Ascending aorta (tissue), 2 donors: ENCODE measurements at regions not wholly inside any gene's neighbourhood (a gene's known extent, or its start where the extent isn't known, plus 50 kb on each side); places are given as distances from the start of the nearest gene placed in this dataset.

ENCODE experiments used
- DNase-seq, 2 donors: peaks; one replicate each; pipeline ENCODE4 v3.0.0-alpha.2; 2019; ENCODE audit warnings: low spot score in 2 of 2
- H3K27ac ChIP-seq, 2 donors: fragments of 200-600 bp; sonication (generic); one replicate each; pipeline ENCODE4 v1.5.1; 2016 to 2017; ENCODE audit warnings: mild to moderate bottlenecking in 1 of 2
- H3K27me3 ChIP-seq: fragments of 200-600 bp; sonication (generic); one replicate; pipeline ENCODE4 v1.5.1; 2017
- H3K36me3 ChIP-seq, 2 donors: fragments of 200-600 bp; sonication (generic); one replicate each; pipeline ENCODE4 v1.5.1; 2016
- H3K4me1 ChIP-seq, 2 donors: fragments of 200-600 bp; sonication (generic); one replicate each; pipeline ENCODE4 v1.5.1; 2016 to 2017; ENCODE audit warnings: mild to moderate bottlenecking in 1 of 2
- H3K4me3 ChIP-seq, 2 donors: fragments of 200-600 bp; sonication (generic); one replicate each; pipeline ENCODE4 v1.5.1; 2016 to 2017; ENCODE audit warnings: mild to moderate bottlenecking in 1 of 2
- H3K9me3 ChIP-seq, 2 donors: fragments of 200-600 bp; sonication (generic); one replicate each; pipeline ENCODE4 v1.5.1; 2016
- intact Hi-C: fragments of 100-400 bp; cut with DNase I; formaldehyde crosslinking; loops from one replicate; pipeline ENCODE4 v1.15.1; 2023
- TF ChIP-seq, protein P1 (sequence below), 3 experiments: fragments of 200-600 bp in 2 of 3; fragments of 450-650 bp in 1 of 3; sonication (generic) in 2 of 3; IDR thresholded peaks; one replicate each; pipeline ENCODE4 v1.5.1; 2016 to 2019; ENCODE audit warnings: antibody characterized with exemption in 3 of 3, mild to moderate bottlenecking in 1 of 3, moderate library complexity in 1 of 3

- Histone ChIP-seq H3K9me3 (no peaks in the 10 kb centered on the region), H3K36me3 (no peaks in the 10 kb centered on the region), H3K4me3 (no peak overlapping the region), H3K4me1 (peaks cover 0 to 15% of the 10 kb centered on the region in 2 donors), H3K27me3 (no peaks in the 10 kb centered on the region), H3K27ac (no peak overlapping the region)
- no peak for DNase-seq
- TF ChIP-seq, protein P1, sequence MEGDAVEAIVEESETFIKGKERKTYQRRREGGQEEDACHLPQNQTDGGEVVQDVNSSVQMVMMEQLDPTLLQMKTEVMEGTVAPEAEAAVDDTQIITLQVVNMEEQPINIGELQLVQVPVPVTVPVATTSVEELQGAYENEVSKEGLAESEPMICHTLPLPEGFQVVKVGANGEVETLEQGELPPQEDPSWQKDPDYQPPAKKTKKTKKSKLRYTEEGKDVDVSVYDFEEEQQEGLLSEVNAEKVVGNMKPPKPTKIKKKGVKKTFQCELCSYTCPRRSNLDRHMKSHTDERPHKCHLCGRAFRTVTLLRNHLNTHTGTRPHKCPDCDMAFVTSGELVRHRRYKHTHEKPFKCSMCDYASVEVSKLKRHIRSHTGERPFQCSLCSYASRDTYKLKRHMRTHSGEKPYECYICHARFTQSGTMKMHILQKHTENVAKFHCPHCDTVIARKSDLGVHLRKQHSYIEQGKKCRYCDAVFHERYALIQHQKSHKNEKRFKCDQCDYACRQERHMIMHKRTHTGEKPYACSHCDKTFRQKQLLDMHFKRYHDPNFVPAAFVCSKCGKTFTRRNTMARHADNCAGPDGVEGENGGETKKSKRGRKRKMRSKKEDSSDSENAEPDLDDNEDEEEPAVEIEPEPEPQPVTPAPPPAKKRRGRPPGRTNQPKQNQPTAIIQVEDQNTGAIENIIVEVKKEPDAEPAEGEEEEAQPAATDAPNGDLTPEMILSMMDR (IDR thresholded peaks at IDR 0.05): no peak
- intact Hi-C loops: no loop called here
Measured at GRCh38 chr2:47266939-47267710, 90.8 kb upstream of the CALM2 start.

GRCh38 chr2:47265751-47266231 is 89.5 kb upstream of the CALM2 start:
- DNase-seq: no peak
- H3K27ac ChIP-seq: no peak overlapping the region
- peaks cover 0 to 9% of the 10 kb centered on the region in 2 donors for H3K4me1 ChIP-seq
- H3K9me3 ChIP-seq: no peaks in the 10 kb centered on the region
- no peaks in the 10 kb centered on the region for H3K36me3 ChIP-seq
- intact Hi-C loops: no loop called here
- TF ChIP-seq, protein P1 (IDR thresholded peaks at IDR 0.05): no peak
- H3K4me3 ChIP-seq: no peak overlapping the region
- no peaks in the 10 kb centered on the region for H3K27me3 ChIP-seq

- no peak for DNase-seq
- intact Hi-C loops: no loop called here
- Histone ChIP-seq H3K27me3 (no peaks in the 10 kb centered on the region), H3K4me1 (peaks cover 0 to 9% of the 10 kb centered on the region in 2 donors), H3K27ac (no peak overlapping the region), H3K9me3 (no peaks in the 10 kb centered on the region), H3K36me3 (no peaks in the 10 kb centered on the region), H3K4me3 (no peak overlapping the region)
- TF ChIP-seq, protein P1 (IDR thresholded peaks at IDR 0.05): no peak
Measured at GRCh38 chr2:47265158-47265557, 88.8 kb upstream of the CALM2 start.

- DNase-seq: no peak
- Histone ChIP-seq H3K36me3 (no peaks in the 10 kb centered on the region), H3K4me1 (peaks cover 0 to 9% of the 10 kb centered on the region in 2 donors), H3K9me3 (no peaks in the 10 kb centered on the region), H3K4me3 (no peak overlapping the region), H3K27ac (no peak overlapping the region), H3K27me3 (no peaks in the 10 kb centered on the region)
- TF ChIP-seq, protein P1 (IDR thresholded peaks at IDR 0.05): no peak
- intact Hi-C loops: no loop called here
Measured at GRCh38 chr2:47264686-47265085, 88.4 kb upstream of the CALM2 start.

- TF ChIP-seq, protein P1 (IDR thresholded peaks at IDR 0.05): no peak
- peaks cover 0 to 3% of the 10 kb centered on the region in 2 donors for H3K4me1 ChIP-seq
- no peaks in the 10 kb centered on the region for H3K27me3 ChIP-seq
- no peak overlapping the region for H3K27ac ChIP-seq
- intact Hi-C loops: no loop called here
- H3K9me3 ChIP-seq: no peaks in the 10 kb centered on the region
- no peak for DNase-seq
- no peaks in the 10 kb centered on the region for H3K36me3 ChIP-seq
- H3K4me3 ChIP-seq: no peak overlapping the region
Measured at GRCh38 chr2:47264143-47264542, 87.8 kb upstream of the CALM2 start.
